GM19035 (cell line): ENCODE measurements at regions not wholly inside any gene's neighbourhood (a gene's known extent, or its start where the extent isn't known, plus 50 kb on each side); places are given as distances from the start of the nearest gene placed in this dataset.
"Not testable (repeated sequence)": the region's sequence is repeated elsewhere in the genome, so short reads cannot be mapped to it uniquely, and the experiment has no call there.

ENCODE experiments used
- ATAC-seq: cut with Tn5 transposase; IDR thresholded peaks from one replicate; pipeline ENCODE4 v1.9.1; 2021; ENCODE audit not compliant: unreplicated experiment

DNA sequence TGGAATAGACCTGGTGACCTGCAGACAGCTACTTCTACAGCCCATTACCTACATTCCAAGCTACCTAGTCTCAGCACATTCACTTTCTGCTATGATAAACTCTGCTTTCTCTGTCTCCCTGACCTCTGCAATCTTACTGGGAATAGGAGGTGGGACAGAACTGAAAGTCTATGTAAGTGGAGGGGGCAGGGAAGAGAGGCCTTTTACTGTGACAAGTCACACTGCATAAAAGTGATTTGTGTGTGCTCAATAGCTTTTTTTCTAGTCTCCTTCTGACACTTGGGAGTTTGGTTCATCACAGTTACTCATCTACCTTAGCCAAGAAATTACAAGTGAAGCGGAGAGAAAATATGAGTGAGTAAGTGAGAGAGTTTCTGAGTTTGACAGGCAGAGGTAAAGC, 322.4 kb downstream of the OLFM4 start:
- no peak for ATAC-seq

DNA sequence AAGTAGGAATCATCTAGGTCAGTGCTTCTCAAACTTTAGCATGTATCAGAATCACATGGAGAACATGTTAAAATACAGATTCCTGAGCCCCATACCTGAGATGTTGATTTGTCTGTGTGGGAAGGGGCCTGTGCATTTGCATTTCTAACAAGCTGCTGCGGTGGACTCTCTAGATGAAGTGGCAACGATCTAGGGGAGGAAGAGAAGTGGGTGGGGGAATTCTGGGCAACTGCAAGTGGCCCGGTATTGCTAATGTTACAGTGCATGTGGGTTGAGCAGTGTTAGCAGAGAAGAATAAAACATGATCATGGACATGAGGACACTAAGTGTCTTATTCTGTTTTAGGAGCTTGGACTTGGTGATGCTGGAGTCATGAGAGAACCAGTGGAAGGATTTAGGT, 329.0 kb downstream of the OLFM4 start:
- ATAC-seq, result peak; percentile 70

DNA sequence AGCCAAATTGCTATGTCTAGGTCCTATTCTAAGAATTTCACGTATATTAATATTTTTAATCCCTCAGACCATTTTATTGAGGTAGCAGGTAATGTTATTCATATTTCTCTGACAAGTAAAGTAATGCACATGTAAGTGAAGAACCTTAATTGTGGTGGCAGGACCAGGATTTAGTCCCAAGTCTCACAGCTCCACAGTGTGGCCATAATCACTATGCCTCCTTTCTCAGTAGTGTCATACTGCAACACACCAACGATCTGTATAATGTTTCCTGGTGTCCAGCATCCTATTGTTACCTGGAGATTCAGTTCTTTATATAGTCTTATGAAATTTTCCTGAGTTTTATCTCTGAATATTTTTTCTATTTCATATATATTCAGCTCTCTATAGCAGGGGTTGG, 340.3 kb downstream of the OLFM4 start:
- ATAC-seq, result no peak

DNA sequence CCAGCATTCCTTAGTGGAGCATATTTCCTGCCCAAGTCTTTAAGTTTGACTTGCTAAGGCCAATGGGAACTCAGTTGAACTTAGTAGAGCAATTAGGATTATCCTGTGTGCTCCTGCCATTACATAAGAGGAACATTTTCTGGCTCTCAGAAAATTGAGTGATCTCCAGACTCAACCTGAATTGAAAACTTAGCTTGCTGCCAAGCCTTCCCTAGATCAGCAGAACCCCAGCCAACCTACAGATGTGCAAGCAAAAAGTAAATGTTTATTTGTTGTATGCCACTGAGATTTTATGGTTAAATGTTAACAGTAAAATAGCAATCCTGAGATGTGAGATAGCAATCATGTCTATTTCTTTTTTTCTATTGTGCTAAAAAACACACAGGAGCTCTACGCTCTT, 350.9 kb downstream of the OLFM4 start:
- no peak for ATAC-seq

DNA sequence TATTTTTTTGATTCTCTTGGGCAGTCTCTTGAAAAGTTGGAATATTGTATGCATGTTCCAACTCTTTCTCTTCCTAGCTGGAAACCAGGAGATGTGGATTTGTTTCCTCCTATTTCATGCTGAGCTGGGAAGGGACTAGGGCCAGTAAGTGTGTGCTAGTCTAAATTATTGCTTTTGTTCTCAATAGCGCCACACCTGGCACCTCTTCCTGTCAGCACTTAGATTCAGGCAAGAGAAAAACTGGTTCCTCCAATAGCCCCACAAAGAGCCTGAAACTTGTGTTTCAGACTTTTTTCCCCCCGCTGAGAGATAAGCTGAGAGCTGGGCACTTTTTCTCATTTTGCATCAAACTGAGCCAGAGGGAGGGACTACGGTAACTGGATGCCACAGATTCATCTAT, 353.4 kb downstream of the OLFM4 start:
- ATAC-seq, result no peak

DNA sequence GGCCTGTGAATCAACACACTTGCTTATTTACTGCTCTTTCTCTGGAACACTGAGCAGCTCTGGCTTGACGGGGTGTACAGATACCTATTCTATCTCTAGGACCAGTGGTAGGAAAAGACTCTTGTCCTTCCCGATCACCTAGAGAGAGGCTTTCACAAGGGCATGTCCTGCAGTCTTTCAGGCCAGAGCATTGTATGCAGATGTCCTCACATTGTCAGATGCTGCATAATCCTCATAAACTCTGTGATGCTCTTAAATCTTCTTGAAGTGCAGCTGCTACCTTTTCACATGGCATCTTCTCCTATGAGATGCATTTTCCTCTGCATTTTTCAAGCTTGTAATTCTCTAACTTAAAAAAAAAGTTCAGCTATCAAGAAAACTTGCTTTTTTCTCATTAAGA, 369.4 kb downstream of the OLFM4 start:
- ATAC-seq, result no peak

DNA sequence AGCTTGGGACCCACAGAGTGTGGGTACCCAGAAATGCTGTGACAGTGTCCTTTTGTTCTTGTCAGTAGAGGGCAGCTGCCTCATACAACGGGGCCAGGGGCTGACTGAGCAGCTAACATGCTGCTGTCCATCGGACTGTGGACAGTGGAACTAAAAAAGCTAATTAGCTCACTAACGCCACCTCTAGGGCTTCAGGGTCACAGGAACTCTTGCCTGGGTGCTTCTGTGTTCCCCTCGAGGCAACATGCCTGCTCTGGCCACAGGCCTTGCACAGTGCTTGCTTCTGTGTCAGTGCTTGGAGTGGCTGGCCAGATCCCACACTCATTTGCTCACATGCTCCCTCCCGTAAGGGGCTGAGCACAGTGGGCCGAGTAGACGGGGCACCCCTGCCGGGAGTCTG, 377.0 kb downstream of the OLFM4 start:
- ATAC-seq, result no peak

DNA sequence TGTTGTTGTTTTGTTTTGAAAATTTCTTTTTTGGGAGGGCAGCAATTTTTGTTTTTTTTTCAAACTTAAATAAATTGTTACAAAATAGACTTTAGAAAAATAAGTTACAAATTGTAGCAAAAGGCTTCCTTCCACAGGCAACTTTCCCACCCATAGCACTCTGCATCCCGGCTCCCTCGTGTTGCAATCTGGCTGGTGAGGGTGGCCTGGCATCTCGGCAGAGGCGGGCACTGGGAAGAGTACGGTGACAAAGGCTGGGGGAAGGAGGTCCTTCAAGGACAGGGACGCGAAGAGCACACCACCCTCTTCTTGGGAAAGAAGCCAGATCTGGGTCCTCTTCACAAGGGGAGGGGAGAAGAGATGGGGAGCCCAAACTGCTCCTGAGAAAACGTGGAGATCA, 379.7 kb downstream of the OLFM4 start:
- no peak for ATAC-seq

DNA sequence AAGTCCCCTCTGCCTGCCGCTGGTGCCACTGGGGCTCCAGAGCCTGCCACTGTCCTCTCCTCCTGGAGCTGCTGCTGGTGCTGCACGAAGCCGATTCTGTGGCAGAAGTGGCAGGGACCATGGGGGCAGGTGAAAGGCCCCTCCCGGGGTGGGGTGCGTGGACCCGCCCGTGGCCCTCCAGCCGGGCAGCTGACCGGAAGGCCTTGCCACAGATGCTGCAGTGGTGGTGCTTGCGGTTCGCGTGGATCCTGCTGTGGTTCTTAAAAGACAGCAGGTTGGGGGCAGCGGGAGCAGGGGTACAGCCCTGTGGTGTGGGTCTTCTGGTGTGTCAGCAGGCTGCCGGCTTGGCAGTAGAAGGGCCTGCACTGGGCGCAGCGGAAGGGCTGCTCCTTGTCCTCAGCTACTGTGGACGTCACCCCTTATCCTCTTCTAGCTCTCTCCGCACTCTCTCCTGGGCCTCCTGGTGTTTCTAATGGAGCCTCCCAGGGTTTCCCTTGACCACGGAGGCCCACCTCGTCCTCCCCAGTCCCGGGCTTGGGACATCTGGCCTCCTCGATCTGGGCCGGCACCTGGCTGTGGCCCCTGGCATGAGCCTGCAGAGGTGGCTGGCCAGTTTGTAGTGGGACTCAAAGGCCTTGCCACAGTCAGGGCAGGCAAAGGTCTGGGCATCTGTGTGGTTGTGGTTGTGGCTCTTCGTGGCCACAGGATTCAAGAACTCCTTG, 380.4 kb downstream of the OLFM4 start:
- no peak for ATAC-seq

DNA sequence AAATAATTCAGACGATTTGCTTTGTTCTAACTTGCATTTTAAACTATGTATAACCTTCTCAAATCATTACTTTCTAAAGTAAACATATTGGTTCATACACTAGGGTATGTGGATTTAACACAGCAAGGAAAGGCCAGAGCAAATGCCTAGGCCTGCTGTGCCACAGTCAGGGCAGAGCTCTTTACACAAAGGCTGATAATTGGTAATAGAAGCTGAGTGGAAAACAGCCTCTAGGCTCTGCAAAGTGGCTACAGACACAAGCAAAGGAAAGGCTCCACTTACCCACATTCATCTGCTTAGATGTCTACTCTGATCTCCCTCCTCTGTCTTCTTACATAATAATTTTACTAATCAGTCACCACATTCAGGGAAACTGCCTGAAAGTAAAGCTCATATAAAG, 382.9 kb downstream of the OLFM4 start:
- ATAC-seq, result no peak

DNA sequence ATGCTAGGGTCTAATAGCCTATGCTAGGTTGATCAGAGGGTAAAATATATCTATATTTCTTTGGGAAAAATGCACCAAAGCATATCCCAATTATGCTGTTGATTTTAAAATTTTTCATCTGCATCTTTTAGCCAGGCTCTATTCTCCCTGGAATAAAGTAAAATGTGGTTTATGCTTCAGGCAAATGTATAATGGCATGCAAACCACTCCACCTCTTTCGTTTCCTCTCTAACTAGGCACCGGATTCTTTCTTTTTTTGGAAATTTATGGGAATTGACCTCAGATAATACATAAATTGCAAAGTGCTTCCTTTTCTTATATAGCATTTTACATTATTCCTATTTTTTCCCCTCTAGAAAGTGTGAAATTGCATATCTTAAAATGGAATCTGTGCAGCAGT, 386.5 kb downstream of the OLFM4 start:
- ATAC-seq, result no peak

DNA sequence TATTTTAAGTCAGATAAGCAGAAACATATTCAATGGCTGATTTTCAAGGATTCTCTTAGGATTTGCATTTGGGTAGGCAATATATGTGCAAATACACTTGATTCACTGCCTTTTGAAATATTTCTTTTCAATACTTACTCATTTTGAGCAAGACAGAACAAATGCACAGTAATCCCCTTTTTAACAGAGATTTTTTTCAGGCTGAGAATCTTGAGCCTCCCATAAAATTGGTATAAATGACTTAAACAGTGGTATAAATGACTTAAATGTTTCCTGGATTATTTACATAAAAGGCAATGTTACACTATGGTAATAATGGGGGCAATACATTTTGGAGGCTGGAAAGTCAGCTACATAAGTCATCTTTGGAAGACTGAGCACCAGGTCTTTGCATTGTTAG, 389.0 kb downstream of the OLFM4 start:
- no peak for ATAC-seq

DNA sequence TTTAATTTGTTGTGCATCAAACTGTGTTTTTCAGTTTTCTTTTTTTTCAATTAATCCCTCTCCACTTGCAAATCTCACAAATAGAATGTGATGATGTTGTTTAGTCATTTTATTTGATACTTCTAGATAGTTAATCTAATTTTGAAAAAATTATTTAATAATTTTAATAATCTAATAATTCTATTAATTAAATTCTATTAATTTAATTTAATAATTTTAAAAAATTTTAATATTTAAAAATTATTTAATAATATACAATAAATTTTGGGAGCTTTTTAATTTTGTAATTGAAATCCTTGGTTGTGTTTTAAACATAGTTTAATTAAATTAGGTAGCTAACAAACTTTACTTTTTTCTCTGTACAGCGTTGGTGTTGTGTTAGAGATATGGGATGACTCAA, 393.8 kb downstream of the OLFM4 start:
- no peak for ATAC-seq

DNA sequence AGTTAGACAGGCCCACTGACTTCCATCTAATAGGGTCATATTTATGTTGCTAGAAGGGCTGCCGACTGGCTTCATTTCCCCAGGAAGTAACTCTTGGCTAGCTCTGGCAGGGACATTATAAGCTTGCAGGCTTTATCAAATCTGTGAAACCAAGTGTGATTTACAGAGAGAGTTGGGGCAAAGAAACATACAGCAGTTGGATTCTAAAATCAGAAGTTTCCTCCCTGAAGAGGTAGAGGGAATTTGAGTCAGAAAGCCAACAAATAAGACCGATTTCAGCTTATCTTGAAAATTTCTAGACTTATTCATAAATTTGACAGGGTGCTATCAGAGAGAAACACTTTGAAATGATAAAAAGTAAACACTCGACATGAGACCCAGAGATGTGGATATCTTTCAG, 407.8 kb downstream of the OLFM4 start:
- no peak for ATAC-seq

DNA sequence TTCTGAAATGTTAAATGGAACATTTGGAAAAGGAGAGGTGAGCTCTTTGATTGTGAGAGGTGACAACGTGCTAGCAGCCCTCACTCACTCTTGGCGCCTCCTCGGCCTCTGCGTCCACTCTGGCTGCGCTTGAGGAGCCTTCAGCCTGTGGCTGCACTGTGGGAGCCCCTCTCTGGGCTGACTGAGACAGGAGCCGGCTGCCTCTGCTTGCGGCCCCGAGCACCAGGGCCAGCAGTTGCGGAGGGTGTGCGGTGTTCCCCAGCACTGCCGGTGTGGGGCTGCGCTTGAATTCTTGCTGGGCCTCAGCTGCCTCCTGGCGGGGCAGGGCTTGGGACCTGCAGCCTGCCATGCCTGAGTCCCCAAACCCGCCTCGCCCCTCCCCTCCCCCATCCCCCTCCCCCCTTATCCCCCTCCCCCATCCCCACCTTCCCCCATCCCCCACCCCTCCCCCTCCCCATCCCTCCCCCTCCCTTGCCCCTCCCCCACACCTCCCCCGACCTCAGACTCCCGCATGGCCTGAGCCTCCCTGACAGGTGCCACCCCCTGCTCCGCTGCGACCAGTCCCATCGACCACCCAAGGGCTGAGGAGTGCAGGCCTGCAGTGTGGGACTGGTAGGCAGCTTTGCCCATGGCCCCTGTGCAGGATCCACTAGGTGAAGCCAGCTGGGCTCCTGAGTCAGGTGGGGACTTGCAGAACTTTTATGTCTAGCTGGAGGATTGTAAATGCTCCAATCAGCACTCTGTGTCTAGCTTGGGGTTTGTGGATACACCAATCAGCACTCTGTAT, 411.0 kb downstream of the OLFM4 start:
- no peak for ATAC-seq

DNA sequence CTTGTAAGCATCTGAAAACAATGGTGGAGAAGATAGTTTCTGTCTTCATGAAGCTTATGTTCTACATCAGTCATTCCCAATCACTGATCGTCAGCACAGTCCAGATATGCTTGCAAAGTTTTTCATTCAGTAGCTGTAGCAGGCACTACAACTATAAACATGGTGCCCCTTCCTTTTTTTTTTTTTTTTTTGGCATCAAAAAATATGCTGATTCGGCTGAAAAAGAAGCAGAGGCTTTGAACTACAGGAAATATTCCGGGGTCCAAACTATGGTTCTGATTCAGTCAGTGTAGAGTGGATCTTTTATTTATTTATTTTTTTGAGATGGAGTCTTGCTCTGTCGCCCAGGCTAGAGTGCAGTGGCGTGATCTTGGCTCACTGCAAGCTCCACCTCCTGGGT, 414.4 kb downstream of the OLFM4 start:
- ATAC-seq, result no peak

DNA sequence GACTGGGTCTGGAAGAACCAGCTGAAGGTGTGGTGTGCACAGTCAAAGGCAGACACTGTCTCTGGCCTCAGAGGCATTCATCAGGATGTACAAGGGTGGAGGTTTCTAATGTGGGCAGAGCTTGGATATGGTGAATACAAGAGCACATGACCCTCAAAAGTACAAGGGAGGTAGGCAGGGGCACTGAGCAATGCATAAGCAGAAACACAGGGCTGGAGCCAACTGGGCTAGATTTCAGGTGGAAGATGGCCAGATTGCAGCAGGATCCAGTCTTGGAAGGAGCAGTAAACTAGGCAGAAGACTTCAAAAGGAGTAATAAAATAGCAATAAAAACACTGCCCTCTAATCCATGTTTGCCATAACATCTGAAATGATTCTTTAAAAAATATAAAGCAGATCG, 417.1 kb downstream of the OLFM4 start:
- no peak for ATAC-seq

DNA sequence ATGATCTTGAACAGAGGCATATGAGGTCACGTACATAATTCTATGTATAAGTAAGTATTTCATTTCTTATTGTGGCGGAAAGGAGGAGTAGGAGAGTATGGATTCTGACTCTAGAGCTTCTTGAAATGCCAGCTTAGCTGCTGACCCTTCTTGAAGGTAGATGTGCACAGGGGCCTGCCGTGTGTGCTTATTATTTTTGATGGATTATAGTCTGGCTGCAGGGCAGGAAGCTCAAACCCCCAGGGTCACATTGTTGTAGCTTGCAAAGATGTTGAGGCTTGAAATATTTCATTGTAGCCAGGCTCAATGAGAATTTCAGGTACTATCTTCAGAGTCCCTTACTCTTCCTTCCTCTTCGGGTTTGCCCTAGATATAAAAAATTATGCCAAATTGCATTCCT, 418.8 kb downstream of the OLFM4 start:
- ATAC-seq, result no peak

DNA sequence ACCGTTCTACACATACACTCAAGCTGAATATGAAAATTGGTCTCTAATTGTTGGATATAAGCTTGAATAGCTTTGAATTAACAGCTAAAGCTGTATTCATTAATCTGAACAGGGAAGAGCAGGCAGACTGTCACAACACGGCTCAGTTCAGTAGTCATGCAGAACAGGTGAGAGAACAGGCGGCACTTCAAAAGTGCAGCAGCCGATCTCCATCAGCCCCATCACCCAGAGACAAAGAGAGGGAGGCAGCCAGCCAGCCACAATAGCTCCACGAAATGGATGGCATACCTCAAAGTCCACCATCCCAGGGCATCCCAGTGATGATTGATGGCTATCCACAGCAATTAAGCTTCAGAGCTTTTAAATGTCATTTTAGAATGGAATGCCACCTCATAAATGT, 419.2 kb downstream of the OLFM4 start:
- ATAC-seq, result no peak

DNA sequence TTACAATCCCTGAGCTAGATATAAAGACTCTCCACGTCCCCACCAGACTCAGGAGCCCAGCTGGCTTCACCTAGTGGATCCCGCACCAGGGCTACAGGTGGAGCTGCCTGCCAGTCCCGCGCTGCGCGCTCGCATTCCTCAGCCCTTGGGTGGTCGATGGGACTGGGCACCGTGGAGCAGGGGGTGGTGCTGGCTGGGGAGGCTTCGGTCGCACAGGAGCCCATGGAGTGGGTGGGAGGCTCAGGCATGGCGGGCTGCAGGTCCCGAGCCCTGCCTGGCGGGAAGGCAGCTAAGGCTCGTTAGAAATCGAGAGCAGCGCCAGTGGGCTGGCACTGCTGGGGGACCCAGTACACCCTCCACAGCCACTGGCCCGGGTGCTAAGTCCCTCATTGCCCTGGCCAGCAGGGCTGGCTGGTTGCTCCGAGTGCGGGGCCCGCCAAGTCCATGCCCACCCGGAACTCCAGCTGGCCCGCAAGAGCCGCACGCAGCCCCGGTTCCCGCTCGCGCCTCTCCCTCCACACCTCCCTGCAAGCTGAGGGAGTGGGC, 423.7 kb downstream of the OLFM4 start:
- ATAC-seq, result not testable (repeated sequence)

DNA sequence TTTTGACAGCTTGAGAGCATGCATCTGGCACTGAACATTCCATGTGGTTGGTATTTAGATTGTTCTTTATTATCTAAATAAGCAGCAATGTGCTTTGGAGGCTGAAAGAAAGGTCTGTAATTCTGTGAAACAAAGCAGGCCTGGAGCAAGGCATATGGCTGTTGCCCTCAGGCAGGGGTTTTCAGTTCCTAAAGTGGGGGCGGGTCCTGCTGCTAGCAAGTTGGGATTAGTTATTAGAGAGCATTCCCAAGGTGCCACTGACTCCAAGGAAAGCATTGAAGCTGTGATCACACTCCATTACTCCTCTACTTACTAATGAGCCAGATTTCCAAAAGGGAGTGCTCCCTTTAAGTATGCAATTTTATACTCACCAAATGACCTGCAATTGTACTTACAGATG, 432.2 kb downstream of the OLFM4 start:
- no peak for ATAC-seq

DNA sequence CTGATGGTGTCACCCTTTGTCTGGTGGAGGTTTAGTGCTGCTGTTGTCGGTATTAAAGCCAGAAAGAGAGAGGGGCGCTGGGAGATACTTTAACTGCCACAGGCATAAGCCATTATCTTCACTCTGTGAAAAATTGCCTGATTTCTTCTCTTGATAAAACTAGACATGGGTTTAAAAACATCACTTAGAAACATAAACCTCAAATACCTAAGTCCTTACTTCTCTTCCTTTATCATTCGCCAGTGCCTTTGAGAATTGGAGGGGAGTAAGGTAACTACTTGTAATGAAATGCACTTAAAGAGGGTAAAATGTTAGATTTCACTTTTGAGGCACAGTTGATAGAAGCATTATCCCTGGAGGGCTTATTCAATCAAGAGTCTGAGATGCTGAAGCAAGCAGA, 434.5 kb downstream of the OLFM4 start:
- ATAC-seq, result no peak
